DMS53 (cell line): ENCODE measurements at regions not wholly inside any gene's neighbourhood (a gene's known extent, or its start where the extent isn't known, plus 50 kb on each side); places are given as distances from the start of the nearest gene placed in this dataset.

ENCODE experiments used
- DNase-seq: peaks from one replicate; lab custom pipeline; 2025; lab: John Stamatoyannopoulos, UW

- DNase-seq, result no peak
Measured at GRCh38 chr2:18465979-18466378, 94.5 kb downstream of the RDH14 start.

DNA sequence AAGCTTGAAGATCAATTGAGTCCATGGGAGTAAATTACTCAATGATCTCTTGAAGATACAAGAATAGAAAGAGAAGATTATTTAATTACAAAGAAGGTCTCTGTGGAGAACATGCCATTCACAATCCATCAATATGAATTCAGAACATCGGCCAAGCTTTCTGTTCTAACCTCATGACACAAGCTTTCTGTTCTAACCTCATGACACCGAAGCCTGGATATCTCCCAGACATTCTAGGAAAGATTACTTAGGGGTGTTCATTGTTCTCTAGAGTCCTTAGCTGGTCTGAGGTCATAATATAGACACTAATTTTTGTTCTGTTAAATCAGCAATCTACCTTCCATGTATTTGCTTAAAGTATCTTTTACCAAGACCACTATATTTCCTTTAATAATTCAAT lies 95.5 kb downstream of the RDH14 start:
- DNase-seq, result no peak

GRCh38 chr2:18456026-18456425 lies 104.4 kb downstream of the RDH14 start:
- DNase-seq, result no peak

DNA sequence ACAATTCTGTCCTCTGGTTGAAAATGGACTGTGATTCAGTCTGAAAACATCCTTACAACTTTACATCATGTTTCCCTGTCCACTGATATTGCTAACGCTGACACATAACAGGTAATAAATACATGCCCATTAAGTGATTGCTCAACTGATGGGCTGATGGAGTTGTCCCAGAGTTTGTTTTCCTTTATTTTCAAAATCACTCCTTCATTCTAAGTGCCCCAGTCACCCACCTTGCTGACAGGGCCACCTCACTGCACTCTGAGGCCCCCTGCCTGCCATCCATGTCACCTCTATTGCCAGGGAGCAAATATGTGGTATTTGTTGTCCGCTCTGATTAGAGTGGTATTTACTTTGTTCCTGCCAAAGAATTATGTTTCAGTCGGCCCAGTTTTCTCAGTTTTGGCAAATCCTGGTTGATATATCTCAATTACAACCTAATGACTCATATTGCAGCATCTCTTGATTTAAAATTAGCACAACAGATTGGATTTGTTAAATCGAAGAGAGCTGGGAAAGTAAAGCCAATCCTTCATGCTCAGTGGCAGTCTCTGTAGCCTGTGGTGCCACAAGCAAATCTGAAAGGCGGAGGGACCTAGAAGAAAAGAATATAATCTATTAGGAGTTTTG lies 105.1 kb downstream of the RDH14 start:
- DNase-seq, result peak; percentile 12

DNA sequence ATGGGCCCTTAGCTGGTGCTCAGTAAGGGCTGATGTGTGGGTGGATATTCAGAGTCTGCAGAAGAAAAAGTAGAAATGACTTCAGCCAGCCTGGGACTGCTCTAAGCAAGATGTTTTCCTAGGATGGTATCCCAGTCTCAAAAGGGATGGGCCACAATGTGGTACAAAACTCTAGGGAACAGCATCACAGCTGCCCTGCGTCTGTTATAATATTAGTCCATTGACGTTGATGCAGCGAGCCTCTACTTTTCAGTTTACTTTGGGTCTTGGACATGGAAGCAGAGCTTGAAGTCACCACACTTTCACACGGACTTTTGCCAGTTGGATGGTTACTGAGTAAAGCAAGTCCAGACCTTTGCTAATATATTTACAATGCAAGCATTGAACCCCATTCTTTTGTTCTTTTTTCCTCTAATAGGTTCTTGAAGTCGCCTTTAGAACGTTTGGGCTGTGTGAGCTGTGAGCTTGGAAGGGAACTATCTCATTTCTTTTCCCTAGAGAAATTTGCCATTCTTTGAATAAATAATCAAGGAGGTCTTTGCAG lies 105.7 kb downstream of the RDH14 start:
- DNase-seq, result no peak

- DNase-seq, result no peak
Measured at GRCh38 chr2:18446715-18447114, 113.7 kb downstream of the RDH14 start.

DNA sequence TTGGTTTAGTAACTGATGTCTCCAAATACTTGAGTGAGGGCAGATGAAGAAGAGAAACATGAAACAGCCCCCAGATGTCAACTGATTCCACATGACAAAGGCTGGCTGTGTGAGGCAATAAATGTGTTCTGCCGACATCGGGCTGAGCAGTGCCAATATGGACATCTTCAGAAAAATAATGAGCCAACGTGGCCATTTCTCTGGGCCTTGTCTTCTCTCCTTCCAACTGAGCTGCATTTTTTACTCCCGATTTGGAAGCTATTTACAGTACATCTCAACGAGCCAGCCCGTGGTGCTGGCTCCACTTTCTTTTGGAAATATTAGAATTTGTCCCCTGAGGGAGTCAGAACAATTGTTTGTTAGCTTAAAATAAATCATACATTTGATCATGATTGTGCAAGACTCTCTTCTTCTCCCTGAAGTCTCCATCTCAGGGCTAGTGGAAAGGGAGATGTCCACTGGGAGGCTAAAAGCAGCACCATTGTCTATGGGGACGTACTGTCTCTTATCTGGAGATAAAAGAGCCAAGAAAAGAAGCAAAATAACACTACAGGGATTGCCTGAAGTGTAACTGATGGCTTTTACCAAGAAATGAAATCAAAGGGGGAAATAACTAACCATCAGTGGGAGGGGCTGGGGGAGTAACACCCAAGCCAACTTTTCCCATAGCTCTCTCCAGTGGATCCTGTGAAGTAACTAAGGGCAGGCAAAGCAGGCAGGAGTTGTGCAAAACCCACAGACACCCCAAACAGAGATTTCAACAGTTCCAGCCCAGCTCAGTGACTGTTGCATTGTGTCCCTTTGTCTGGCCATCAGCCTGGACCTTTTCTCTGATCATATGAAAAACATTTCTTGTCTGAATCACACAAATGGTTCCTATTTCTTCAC lies 114.8 kb downstream of the RDH14 start:
- no peak for DNase-seq

DNA sequence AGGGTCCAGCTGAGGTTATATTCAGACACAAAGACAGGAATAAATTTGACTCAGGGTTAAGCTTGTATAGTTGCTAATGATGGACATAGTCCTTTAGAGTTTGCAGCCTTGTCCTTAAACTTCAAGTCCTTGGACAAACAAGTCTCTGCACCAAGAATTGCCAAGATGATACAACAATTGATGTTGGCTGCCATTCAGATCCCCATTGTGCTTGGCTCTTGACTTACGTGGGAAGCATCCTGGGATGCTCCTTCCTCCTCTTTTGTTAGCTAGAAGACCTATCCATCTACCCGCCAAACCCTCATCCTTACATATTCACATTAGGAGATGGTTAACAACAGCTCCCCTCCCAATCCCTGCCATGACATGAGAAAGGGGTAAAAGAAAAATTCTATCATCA lies 115.6 kb downstream of the RDH14 start:
- no peak for DNase-seq

GRCh38 chr2:18441583-18441982 lies 118.9 kb downstream of the RDH14 start:
- DNase-seq, result no peak

GRCh38 chr2:18440777-18441176 lies 119.7 kb downstream of the RDH14 start:
- no peak for DNase-seq

DNA sequence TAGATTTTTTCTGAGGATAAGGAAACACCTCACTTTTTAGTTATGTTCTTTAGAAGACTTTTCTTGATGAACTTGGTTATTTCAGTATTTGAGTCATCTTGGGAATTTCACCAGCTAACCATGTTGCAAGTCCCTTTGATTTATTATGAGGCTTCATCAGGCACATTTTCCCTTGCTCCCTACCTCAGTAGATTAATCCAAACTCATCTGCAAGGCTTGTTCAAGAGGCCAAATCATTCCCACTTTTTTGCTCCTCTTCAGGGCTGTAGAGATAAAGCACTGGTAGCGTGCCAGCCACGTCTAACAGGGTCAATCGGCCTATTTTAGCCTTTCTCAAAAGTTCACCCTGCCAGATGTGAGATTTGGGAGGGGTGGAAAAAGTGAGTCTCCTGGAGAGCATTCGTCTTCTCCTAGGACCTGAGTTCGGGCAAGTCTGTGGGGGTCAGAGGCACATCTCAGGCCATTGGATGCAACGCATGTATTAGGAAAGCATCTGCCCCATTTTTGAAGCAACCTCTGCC lies 120.3 kb downstream of the RDH14 start:
- DNase-seq, result no peak

- DNase-seq, result no peak
Measured at GRCh38 chr2:18439716-18440115, 120.7 kb downstream of the RDH14 start.

DNA sequence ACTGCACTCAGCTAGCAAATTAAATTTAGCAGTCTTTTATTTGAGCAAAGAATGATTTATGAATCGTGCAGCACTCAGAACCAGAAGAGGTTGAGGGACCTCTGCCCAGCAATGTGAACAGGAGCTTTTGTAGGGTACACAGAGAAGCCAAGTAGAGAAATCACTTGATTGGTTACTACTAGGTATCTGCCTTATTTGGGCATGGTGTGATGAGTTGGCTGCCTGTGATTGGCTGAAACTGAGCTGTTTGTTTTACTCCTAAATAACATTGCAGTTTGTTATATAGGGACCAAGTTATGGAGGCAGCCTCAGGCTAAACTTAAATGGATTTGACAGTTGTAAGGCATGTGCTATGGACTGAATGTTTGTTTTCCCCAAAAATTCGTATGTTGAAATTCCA lies 122.5 kb downstream of the RDH14 start:
- no peak for DNase-seq

DNA sequence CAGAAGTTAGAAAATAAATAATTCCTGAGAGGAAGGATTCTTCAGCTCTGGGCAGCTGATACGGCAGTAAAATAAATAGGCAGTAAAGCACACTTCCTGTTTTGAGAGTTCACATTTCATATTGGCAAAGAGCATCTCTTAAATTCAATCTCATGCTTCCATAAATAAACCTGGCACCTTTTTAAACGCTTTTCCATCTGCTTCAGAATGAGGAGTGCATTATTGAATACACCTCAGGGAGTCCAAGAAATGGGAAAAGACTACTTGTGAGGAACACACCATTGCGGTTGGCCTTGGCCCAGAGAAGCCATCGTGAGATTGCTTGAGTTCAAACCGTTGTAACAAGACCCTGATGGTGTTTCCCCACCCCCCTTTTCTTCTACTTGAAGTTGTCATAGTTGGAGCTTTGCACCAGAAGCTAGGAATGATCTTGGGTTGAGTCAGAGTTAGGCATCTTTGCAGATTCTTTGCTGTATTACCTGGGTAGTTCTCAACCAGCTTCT lies 123.9 kb downstream of the RDH14 start:
- DNase-seq, result no peak

- peak; percentile 74 for DNase-seq
Measured at GRCh38 chr2:18435426-18436037, 124.9 kb downstream of the RDH14 start.

DNA sequence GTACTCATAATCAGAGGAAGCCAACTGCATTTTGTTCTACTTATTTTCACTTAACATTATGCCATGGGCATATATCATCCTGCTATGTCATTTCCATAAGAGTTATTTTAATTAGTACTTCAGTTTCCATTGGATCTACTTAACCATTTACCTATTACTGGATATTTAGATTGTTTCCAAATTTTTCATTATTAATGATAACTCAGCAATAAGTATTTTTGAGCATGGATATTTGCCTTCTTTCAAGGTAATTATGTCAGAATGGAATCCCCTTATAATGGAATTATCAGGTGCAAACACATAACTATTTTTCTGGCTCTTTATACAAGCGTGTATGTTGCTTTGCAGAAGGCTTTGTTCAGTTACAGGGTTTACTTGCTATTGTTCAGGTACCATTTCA lies 126.6 kb downstream of the RDH14 start:
- DNase-seq, result no peak

DNA sequence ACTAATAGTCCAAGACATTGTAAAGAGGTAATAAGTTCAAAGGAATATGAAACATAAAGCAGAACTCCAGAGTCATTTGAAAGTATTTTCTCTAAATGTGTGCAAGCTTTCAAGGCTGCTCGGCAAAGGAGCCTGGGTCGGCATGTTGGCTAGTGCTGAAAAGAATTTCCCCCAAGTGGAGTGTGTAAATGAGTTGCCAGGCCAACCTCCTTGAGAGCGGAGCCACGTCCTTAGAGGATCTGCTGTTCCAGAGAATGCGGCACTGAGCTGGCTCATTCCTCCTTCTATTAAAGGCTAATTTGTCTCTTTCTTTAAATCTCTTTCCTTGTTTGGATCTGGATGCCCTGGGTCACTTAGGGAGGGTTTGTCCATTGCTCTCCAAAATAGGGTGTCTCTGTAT lies 127.5 kb downstream of the RDH14 start:
- no peak for DNase-seq

GRCh38 chr2:18430996-18431748 lies 129.3 kb downstream of the RDH14 start:
- DNase-seq, result peak; percentile 76

DNA sequence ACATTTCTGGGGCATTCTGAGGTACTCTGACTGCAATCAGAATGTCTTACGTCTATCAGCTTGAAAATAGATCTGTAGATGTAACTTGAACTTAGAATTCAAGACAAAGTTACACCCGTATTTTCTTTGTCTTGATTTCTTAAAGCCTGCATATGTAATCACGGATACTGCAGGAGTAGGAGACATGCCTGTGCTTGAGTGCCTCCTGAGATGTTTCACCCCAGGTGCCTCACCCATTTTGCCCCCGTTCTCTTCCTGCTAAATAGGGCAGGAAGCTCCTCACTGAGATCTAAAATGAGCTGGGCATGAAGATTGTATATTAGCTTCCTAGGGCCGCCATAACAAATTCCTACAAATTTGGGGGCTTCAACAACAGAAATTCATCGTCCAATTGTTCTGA lies 131.9 kb downstream of the RDH14 start:
- DNase-seq, result no peak

DNA sequence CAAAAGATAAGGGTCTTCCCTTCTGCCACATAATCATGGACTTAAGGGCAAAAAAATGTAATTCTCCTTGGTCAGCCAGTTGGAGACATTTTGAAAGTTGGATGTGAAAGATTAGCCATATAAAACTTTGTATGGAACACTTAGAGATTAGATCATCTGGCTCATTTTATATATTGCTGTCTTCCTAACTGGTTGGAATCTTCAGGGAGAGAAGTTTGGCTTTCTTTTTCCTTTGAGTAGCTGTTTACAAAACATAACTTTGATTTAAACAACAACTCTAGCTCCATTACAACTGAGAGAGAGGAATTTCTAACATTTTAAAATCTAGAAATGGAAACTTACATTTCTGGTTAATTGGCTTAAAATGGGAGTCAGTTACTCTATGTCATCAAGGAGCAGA lies 132.7 kb downstream of the RDH14 start:
- no peak for DNase-seq

GRCh38 chr2:18426174-18426573 lies 134.3 kb downstream of the RDH14 start:
- DNase-seq, result no peak

DNA sequence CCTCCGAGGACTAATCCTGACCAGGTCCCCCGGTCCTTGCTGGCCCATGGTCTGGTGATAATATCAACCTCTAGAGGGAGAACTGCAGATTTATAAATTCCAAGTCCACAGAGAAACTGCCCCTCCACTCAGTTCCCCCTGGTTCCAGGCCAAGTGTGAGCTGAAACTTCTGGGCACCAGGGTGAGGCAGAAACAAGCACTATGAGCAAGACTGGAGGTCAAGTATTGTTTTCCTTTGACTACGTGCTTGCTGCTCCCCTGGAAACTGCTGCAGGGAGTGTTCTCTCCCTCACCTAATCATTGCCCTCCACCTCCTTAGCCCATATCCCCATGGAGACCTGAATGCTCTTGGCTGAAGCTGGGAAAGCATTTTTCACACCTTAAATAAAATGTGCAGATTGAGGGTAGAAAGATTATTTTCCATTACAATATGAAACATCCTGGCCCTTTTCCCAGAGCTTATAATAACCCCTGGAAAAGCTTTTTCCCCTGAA lies 135.2 kb downstream of the RDH14 start:
- DNase-seq, result no peak
